ENCODE measurements at regions not wholly inside any gene's neighbourhood (a gene's known extent, or its start where the extent isn't known, plus 50 kb on each side); places are given as distances from the start of the nearest gene placed in this dataset.

- DNase-seq (ENCODE audit: low read depth in 2 of 2), result no peak
Observed at GRCh38 chr13:65882810-65883209, 1347.3 kb downstream of the PCDH9 start.

- DNase-seq (ENCODE audit: low read depth in 2 of 2), result no peak
Observed at GRCh38 chr13:65881561-65882155, 1348.5 kb downstream of the PCDH9 start.

GRCh38 chr13:65875031-65875430 is 1355.1 kb downstream of the PCDH9 start:
- DNase-seq (ENCODE audit: low read depth in 2 of 2), result no peak

GRCh38 chr13:65872448-65872847 is 1357.7 kb downstream of the PCDH9 start:
- no peak for DNase-seq (ENCODE audit: low read depth in 2 of 2)

- no peak for DNase-seq (ENCODE audit: low read depth in 2 of 2)
Observed at GRCh38 chr13:65868884-65869283, 1361.3 kb downstream of the PCDH9 start.

- DNase-seq (ENCODE audit: low read depth in 2 of 2), result no peak
Observed at GRCh38 chr13:65868099-65868498, 1362.0 kb downstream of the PCDH9 start.

DNA sequence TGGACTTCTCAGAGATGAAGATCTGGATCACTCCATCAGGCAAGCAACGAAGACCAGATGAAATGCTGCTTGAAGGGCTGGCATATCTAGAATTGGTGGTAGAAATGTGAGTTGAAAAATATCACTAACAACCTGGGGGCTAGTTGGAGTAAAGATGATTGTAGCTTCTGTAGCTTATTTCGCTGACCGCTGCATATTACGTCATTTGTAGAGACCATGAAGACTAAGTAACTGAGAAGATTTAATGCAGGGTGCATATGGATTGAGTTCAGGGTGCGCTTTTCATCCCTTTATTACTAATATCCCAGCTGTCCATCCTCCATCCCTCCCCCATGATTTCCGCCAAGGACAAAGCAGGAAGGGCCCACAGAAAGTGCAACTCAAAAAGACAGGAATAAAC is 1364.0 kb downstream of the PCDH9 start:
- DNase-seq (ENCODE audit: low read depth in 2 of 2), result no peak

- no peak for DNase-seq (ENCODE audit: low read depth in 2 of 2)
Observed at GRCh38 chr13:65865206-65865605, 1364.9 kb downstream of the PCDH9 start.

DNA sequence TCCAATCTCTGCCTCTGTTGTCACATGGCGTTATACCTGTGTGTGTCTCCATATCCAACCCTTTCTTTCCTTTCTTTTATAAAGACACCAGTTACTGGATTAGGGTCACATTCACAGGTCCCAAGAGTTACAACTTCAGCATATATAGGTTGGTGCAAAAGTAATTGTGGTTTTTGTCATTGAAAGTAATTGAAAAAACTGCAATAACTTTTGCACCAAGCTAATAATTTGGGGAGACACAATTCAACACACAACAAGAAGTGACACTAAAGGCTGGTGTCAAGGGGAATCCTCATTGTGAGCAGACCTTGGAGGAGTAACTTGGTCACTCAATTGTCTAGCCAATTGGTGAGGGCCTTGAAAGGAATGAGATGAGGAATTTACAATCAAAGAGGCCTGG is 1366.1 kb downstream of the PCDH9 start:
- DNase-seq (ENCODE audit: low read depth in 2 of 2), result no peak

GRCh38 chr13:65860306-65860705 is 1369.8 kb downstream of the PCDH9 start:
- DNase-seq (ENCODE audit: low read depth in 2 of 2), result no peak

DNA sequence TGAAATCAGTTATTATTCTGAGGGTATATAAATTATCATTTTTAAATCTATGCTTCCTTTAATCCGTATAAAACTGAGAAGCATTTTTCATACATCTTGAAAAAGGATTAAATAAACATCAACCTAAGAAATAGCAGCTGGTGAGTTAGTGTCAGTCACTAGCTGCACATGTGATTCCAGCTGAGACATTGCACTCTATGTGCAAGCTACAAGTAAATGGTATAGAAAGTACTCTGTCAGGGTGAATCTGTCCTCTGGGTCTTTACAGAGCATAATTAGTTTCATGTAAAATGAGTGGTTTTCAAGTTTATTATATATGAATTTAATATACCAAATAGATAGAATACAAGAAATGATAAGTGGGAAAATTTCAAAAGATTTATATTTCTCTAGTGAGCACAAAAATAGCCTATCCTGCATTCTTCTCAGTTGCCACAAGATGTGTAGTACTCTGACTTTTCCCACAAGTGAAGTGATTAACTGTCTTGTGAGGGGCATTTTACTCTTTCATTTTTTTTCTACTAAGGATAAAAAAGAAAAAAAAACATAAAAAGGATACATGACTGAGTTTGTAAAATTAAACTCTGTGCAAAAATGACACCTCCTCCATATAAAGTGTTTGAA is 1372.1 kb downstream of the PCDH9 start:
- DNase-seq (ENCODE audit: low read depth in 2 of 2), result no peak

DNA sequence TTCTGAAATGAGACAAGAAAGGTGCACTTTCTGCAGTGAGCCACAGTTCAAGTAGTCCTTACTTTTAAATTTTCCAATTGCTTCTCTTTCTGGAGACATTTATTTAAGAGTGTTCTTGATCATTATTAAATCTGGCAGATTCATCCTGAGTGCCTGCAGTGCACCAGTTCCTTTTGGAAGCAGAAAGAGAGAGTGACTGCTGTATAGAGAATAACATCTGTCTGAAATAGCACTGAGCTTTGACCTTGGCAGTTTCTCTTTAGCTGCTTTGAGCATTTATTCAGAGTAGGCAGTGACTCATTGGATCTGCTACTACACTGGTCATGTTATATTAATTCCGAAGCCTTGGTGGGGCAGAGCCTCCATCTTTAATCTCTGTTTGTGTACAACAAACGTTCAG is 1373.7 kb downstream of the PCDH9 start:
- no peak for DNase-seq (ENCODE audit: low read depth in 2 of 2)

GRCh38 chr13:65855242-65855805 is 1374.8 kb downstream of the PCDH9 start:
- DNase-seq (ENCODE audit: low read depth in 2 of 2), result no peak

GRCh38 chr13:65854431-65854830 is 1375.7 kb downstream of the PCDH9 start:
- DNase-seq (ENCODE audit: low read depth in 2 of 2), result no peak

DNA sequence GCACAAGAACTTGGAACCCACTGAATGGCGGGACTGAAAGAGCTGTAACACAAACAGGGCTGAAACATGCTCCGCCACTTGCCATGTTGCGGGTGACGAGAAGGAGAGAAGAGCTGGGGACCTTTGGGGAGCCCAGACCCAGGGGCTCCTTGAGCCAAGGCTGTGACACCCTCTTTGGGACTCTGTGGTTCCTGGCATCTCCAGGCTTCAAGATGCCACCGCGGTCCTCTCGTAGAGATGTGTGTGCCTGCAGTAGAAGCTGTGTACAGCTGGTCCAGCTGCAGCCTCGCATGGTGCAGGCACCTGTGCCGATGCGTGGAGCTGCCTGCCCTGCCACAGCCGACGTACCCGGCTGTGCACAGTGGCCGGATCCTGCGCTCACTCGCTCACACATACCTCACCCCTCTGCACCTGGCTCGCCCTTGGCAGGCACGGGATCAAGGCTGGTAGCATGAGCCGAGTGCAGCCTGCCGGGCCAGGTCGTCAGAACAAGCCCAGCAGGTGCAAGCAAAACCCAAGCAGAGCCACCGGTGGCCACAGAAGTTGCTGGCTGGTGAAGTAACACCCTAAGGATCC is 1385.8 kb downstream of the PCDH9 start:
- no peak for DNase-seq (ENCODE audit: low read depth in 2 of 2)

- DNase-seq (ENCODE audit: low read depth in 2 of 2), result no peak
Observed at GRCh38 chr13:65843314-65843731, 1386.8 kb downstream of the PCDH9 start.

- DNase-seq (ENCODE audit: low read depth in 2 of 2), result no peak
Observed at GRCh38 chr13:65841156-65841555, 1389.0 kb downstream of the PCDH9 start.

- DNase-seq (ENCODE audit: low read depth in 2 of 2), result no peak
Observed at GRCh38 chr13:65836066-65836465, 1394.1 kb downstream of the PCDH9 start.

DNA sequence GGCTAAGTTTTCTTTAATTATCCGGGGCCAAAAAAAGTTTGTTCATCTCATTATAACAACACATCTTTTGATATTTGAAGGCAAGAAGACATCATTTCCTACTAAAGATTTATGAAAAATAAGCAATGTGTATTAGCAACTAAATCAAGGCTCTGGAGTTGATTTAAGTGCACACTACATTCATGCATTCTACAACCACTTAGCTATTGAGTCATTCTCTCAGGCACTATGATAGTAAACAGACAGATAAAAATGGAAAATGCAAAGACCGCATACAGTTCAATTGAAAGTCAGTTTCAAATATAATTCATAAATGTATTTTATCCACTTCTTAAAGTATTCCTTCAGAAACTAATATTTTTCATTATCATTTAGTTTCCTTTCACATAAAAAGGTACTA is 1395.2 kb downstream of the PCDH9 start:
- no peak for DNase-seq (ENCODE audit: low read depth in 2 of 2)

- DNase-seq (ENCODE audit: low read depth in 2 of 2), result no peak
Observed at GRCh38 chr13:65830411-65831205, 1399.5 kb downstream of the PCDH9 start.

DNA sequence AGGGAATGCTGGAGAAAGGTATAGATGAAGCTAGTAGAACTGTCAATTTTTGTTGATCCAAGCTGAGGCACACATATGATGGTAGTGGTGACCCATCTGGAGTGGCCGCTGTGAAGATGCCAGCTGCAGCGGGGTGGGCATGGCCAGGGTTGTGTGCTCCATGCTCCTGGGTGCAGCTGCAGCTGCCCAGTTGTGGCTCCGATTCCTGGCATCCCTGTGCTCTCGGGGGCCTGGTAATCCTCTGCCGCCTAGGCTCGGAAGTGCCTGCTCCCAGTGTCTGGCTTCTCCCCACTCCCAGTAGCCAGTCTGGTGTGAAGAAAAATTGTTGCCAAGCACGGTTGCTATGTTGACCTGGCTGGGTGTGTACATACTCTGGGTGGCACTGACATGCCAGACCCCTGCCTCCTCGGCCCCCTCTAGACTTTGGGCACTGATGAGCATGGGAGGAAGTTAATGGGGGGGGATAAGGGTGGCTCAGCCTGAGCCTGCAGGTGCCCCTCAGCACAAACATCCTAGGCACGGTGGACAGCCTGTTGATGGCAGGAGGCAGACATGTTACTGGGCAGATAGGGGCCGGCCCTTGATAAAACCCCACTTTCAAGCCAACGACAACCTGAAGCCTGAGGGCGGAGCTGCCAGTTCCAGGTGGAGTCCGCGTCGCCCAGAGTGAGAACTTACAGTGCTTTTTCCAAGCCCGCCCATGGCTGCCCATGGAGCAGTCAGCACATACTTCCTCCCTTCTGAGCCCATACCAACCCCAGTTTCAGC is 1400.7 kb downstream of the PCDH9 start:
- no peak for DNase-seq (ENCODE audit: low read depth in 2 of 2)

DNA sequence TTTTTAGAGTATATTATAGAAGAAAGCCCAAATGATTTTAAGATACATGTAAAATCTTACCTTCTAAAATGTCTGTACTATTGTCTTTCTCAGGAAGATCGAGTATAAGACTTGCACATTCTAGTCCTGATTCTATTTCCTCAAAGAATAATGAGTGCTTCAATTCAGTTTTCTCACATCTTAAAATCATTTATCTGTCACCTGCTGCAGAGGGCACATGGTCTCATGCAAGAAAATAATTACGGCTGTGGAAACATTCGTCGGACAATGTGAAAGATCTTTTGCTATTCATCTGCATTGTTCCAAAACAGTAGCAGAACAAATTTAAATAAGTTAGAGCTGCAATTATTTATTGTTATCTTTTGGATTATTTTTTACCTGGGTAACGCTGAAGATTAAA is 1403.5 kb downstream of the PCDH9 start:
- DNase-seq (ENCODE audit: low read depth in 2 of 2), result no peak
